NB4 (cell line): ENCODE measurements at regions not wholly inside any gene's neighbourhood (a gene's known extent, or its start where the extent isn't known, plus 50 kb on each side); places are given as distances from the start of the nearest gene placed in this dataset.

Experiments
- POLR2A ChIP-seq: IDR thresholded peaks from 2 replicates; pipeline ENCODE4 v1.6.1; 2011; ENCODE audit warnings: mild to moderate bottlenecking; ENCODE audit not compliant: insufficient read length; ENCODE audit errors: extremely low read depth
- TF ChIP-seq, protein P1 (sequence below): IDR thresholded peaks from one replicate; pipeline ENCODE4 v1.5.1; 2012; ENCODE audit warnings: low read depth, low read length

DNA sequence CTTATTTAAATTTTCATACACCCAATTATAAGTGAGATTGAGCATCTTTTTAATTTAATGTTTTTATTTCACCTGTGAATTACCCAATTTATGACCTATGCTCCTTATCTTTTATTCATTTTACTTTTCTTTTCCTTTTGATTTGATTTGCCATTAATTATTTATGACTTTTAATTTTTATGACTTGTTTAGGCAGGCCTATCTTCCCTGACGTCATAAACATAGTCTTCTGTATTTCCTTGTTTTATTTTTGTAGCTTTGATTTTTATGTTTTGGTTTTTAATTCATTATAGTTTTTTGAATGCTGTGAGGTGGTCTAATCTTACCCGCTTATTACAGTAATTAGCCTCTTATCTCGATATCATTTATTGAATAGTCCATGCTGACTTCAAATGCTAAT, 467.1 kb upstream of the FAR2 start:
- TF ChIP-seq, protein P1, sequence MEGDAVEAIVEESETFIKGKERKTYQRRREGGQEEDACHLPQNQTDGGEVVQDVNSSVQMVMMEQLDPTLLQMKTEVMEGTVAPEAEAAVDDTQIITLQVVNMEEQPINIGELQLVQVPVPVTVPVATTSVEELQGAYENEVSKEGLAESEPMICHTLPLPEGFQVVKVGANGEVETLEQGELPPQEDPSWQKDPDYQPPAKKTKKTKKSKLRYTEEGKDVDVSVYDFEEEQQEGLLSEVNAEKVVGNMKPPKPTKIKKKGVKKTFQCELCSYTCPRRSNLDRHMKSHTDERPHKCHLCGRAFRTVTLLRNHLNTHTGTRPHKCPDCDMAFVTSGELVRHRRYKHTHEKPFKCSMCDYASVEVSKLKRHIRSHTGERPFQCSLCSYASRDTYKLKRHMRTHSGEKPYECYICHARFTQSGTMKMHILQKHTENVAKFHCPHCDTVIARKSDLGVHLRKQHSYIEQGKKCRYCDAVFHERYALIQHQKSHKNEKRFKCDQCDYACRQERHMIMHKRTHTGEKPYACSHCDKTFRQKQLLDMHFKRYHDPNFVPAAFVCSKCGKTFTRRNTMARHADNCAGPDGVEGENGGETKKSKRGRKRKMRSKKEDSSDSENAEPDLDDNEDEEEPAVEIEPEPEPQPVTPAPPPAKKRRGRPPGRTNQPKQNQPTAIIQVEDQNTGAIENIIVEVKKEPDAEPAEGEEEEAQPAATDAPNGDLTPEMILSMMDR = no peak
- no peak for TF ChIP-seq POLR2A
